ENCODE measurements at regions not wholly inside any gene's neighbourhood (a gene's known extent, or its start where the extent isn't known, plus 50 kb on each side); places are given as distances from the start of the nearest gene placed in this dataset.

- Histone ChIP-seq H3K4me3 (no peak overlapping the region), H3K27ac (no peak overlapping the region), H3K36me3 (ENCODE audit: low read depth) (no peaks in the 10 kb centered on the region), H3K79me2 (ENCODE audit: insufficient read depth) (no peaks in the 10 kb centered on the region), H2AFZ (no peak overlapping the region), H3K9me3 (ENCODE audit: low read depth) (no peaks in the 10 kb centered on the region), H4K20me1 (ENCODE audit: insufficient read depth) (no peaks in the 10 kb centered on the region), H3F3A (ENCODE audit: insufficient read depth) (no peaks in the 10 kb centered on the region), H3K27me3 (replicated peaks; ENCODE audit: insufficient read depth) (no peaks in the 10 kb centered on the region), H3K9ac (no peak overlapping the region), H3K4me1 (ENCODE audit: insufficient read depth) (no peaks in the 10 kb centered on the region), H3K9me2 (ENCODE audit: insufficient read depth) (no peaks in the 10 kb centered on the region), H3K4me2 (ENCODE audit: unreplicated experiment) (no peak overlapping the region)
- no peak for DNase-seq
- in situ Hi-C loops (cut with MboI) = no loop called here
- 31 to 50% methylated on average over 6 to 8 of the region's 8 CpGs for WGBS, 2 experiments (ENCODE audit: low coverage in 1 of 2, low lambda C conversion rate in 2 of 2, missing lambda C conversion rate in 2 of 2)
- TF ChIP-seq EZH2phosphoT487 (IDR thresholded peaks at IDR 0.05; ENCODE audit: insufficient read depth, low read depth) (no peak), EZH2 (IDR thresholded peaks at IDR 0.05; ENCODE audit: insufficient read depth, poor library complexity, severe bottlenecking) (no peak)
Measured at GRCh38 chr18:77973745-77974144, 724.1 kb downstream of the GALR1 start.

GRCh38 chr18:77974329-77974728, 724.7 kb downstream of the GALR1 start:
- no peaks in the 10 kb centered on the region for H4K20me1 ChIP-seq (ENCODE audit: insufficient read depth)
- no peak for TF ChIP-seq EZH2phosphoT487 (IDR thresholded peaks at IDR 0.05; ENCODE audit: insufficient read depth, low read depth)
- no peak for TF ChIP-seq EZH2 (IDR thresholded peaks at IDR 0.05; ENCODE audit: insufficient read depth, poor library complexity, severe bottlenecking)
- in situ Hi-C loops (cut with MboI) = no loop called here
- H3K9me2 ChIP-seq (ENCODE audit: insufficient read depth) = no peaks in the 10 kb centered on the region
- H3K79me2 ChIP-seq (ENCODE audit: insufficient read depth) = no peaks in the 10 kb centered on the region
- H2AFZ ChIP-seq = no peak overlapping the region
- no peak overlapping the region for H3K27ac ChIP-seq
- 7 to 10% methylated on average over 1 of the region's 1 CpG for WGBS, 2 experiments (ENCODE audit: low coverage in 1 of 2, low lambda C conversion rate in 2 of 2, missing lambda C conversion rate in 2 of 2)
- H3K36me3 ChIP-seq (ENCODE audit: low read depth) = no peaks in the 10 kb centered on the region
- H3K4me3 ChIP-seq = no peak overlapping the region
- H3K4me1 ChIP-seq (ENCODE audit: insufficient read depth) = no peaks in the 10 kb centered on the region
- no peaks in the 10 kb centered on the region for H3K9me3 ChIP-seq (ENCODE audit: low read depth)
- H3K4me2 ChIP-seq (ENCODE audit: unreplicated experiment) = no peak overlapping the region
- no peaks in the 10 kb centered on the region for H3F3A ChIP-seq (ENCODE audit: insufficient read depth)
- no peak for DNase-seq
- no peak overlapping the region for H3K9ac ChIP-seq
- no peaks in the 10 kb centered on the region for H3K27me3 ChIP-seq (replicated peaks; ENCODE audit: insufficient read depth)

GRCh38 chr18:77977331-77977730, 727.7 kb downstream of the GALR1 start:
- Histone ChIP-seq H3K79me2 (ENCODE audit: insufficient read depth) (no peaks in the 10 kb centered on the region), H3K9me3 (ENCODE audit: low read depth) (no peaks in the 10 kb centered on the region), H2AFZ (no peak overlapping the region), H3K27me3 (replicated peaks; ENCODE audit: insufficient read depth) (no peaks in the 10 kb centered on the region), H3K4me3 (no peak overlapping the region), H3K4me2 (ENCODE audit: unreplicated experiment) (no peak overlapping the region), H3F3A (ENCODE audit: insufficient read depth) (no peaks in the 10 kb centered on the region), H3K9ac (no peak overlapping the region), H3K4me1 (ENCODE audit: insufficient read depth) (no peaks in the 10 kb centered on the region), H4K20me1 (ENCODE audit: insufficient read depth) (no peaks in the 10 kb centered on the region), H3K36me3 (ENCODE audit: low read depth) (no peaks in the 10 kb centered on the region), H3K27ac (no peak overlapping the region), H3K9me2 (ENCODE audit: insufficient read depth) (no peaks in the 10 kb centered on the region)
- no peak for DNase-seq
- in situ Hi-C loops (cut with MboI) = no loop called here
- TF ChIP-seq EZH2phosphoT487 (IDR thresholded peaks at IDR 0.05; ENCODE audit: insufficient read depth, low read depth) = no peak
- no peak for TF ChIP-seq EZH2 (IDR thresholded peaks at IDR 0.05; ENCODE audit: insufficient read depth, poor library complexity, severe bottlenecking)
- WGBS, 2 experiments (ENCODE audit: low coverage in 1 of 2, low lambda C conversion rate in 2 of 2, missing lambda C conversion rate in 2 of 2) = 33 to 35% methylated on average over 11 of the region's 11 CpGs

- no peaks in the 10 kb centered on the region for H4K20me1 ChIP-seq (ENCODE audit: insufficient read depth)
- H3K27me3 ChIP-seq (replicated peaks; ENCODE audit: insufficient read depth) = no peaks in the 10 kb centered on the region
- H3K4me2 ChIP-seq (ENCODE audit: unreplicated experiment) = no peak overlapping the region
- 19 to 30% methylated on average over 10 of the region's 10 CpGs for WGBS, 2 experiments (ENCODE audit: low coverage in 1 of 2, low lambda C conversion rate in 2 of 2, missing lambda C conversion rate in 2 of 2)
- no peaks in the 10 kb centered on the region for H3K9me2 ChIP-seq (ENCODE audit: insufficient read depth)
- H3K36me3 ChIP-seq (ENCODE audit: low read depth) = no peaks in the 10 kb centered on the region
- H3K4me1 ChIP-seq (ENCODE audit: insufficient read depth) = no peaks in the 10 kb centered on the region
- H3F3A ChIP-seq (ENCODE audit: insufficient read depth) = no peaks in the 10 kb centered on the region
- DNase-seq = no peak
- H3K9ac ChIP-seq = no peak overlapping the region
- TF ChIP-seq EZH2 (IDR thresholded peaks at IDR 0.05; ENCODE audit: insufficient read depth, poor library complexity, severe bottlenecking) (no peak), EZH2phosphoT487 (IDR thresholded peaks at IDR 0.05; ENCODE audit: insufficient read depth, low read depth) (no peak)
- H3K79me2 ChIP-seq (ENCODE audit: insufficient read depth) = no peaks in the 10 kb centered on the region
- in situ Hi-C loops (cut with MboI) = no loop called here
- no peak overlapping the region for H2AFZ ChIP-seq
- H3K27ac ChIP-seq = no peak overlapping the region
- no peak overlapping the region for H3K4me3 ChIP-seq
- no peaks in the 10 kb centered on the region for H3K9me3 ChIP-seq (ENCODE audit: low read depth)
Measured at GRCh38 chr18:77980275-77980674, 730.6 kb downstream of the GALR1 start.

- Histone ChIP-seq H3K9me2 (ENCODE audit: insufficient read depth) (no peaks in the 10 kb centered on the region), H3K4me3 (no peak overlapping the region), H4K20me1 (ENCODE audit: insufficient read depth) (no peaks in the 10 kb centered on the region), H3K4me1 (ENCODE audit: insufficient read depth) (no peaks in the 10 kb centered on the region), H3K4me2 (ENCODE audit: unreplicated experiment) (no peak overlapping the region), H3K27me3 (replicated peaks; ENCODE audit: insufficient read depth) (no peaks in the 10 kb centered on the region), H3K9ac (no peak overlapping the region), H3K79me2 (ENCODE audit: insufficient read depth) (no peaks in the 10 kb centered on the region), H3K27ac (no peak overlapping the region), H3F3A (ENCODE audit: insufficient read depth) (no peaks in the 10 kb centered on the region), H3K36me3 (ENCODE audit: low read depth) (no peaks in the 10 kb centered on the region), H3K9me3 (ENCODE audit: low read depth) (no peaks in the 10 kb centered on the region), H2AFZ (no peak overlapping the region)
- in situ Hi-C loops (cut with MboI) = no loop called here
- 51 to 71% methylated on average over 2 of the region's 2 CpGs for WGBS, 2 experiments (ENCODE audit: low coverage in 1 of 2, low lambda C conversion rate in 2 of 2, missing lambda C conversion rate in 2 of 2)
- no peak for TF ChIP-seq EZH2phosphoT487 (IDR thresholded peaks at IDR 0.05; ENCODE audit: insufficient read depth, low read depth)
- no peak for TF ChIP-seq EZH2 (IDR thresholded peaks at IDR 0.05; ENCODE audit: insufficient read depth, poor library complexity, severe bottlenecking)
- DNase-seq = no peak
Measured at GRCh38 chr18:77981874-77982273, 732.2 kb downstream of the GALR1 start.
